HCT116 (cell line): ENCODE measurements at regions not wholly inside any gene's neighbourhood (a gene's known extent, or its start where the extent isn't known, plus 50 kb on each side); places are given as distances from the start of the nearest gene placed in this dataset.

Source experiments
- ATAC-seq: fragments of 200-7000 bp; cut with Tn5 transposase; 2 replicates; pipeline ENCODE4 v1.9.1; 2020; ENCODE audit warnings: mild to moderate bottlenecking, moderate library complexity
- BruUV-seq: library from RNA; stranded (reverse); fragments of 400-500 nt; replicated peaks from 2 replicates; lab custom pipeline; 2021; lab: Mats Ljungman, UMichigan
- CTCF ChIA-PET: fragments of 300-600 bp; sonication (Branson Sonifier 250); formaldehyde crosslinking; loops from one replicate; lab custom pipeline; 2021; ENCODE audit warnings: antibody characterized with exemption; lab: Charles Lee
- POLR2A ChIA-PET: fragments of 300-600, 350-600 bp; sonication (Branson Sonifier 250); formaldehyde crosslinking; loops from one replicate; lab custom pipeline; 2021; ENCODE audit warnings: antibody characterized with exemption; lab: Charles Lee
- RAD21 ChIA-PET, 2 experiments: fragments of 300-600 bp; sonication (Branson Sonifier 250); formaldehyde crosslinking; loops; one replicate each; lab custom pipeline; 2023; ENCODE audit warnings: low total read pairs in 2 of 2; ENCODE audit not compliant: uncharacterized antibody in 2 of 2, unreplicated experiment in 2 of 2, low non-redundant PET in 1 of 2; lab: Charles Lee
- DNase-seq: peaks from one replicate; pipeline ENCODE4 v3.0.0-alpha.2; 2010; ENCODE audit warnings: low read depth, low spot score
- H2AFZ ChIP-seq: fragments of 200-600 bp; shearing (Covaris generic), sonication (generic); 2 replicates; pipeline ENCODE4 v1.6.1; 2017; ENCODE audit warnings: low read depth, mixed run types, mixed read lengths, antibody characterized with exemption, low read length; ENCODE audit not compliant: poor library complexity, severe bottlenecking
- H3K27ac ChIP-seq: 2 replicates; pipeline ENCODE4 v1.5.1; 2012; ENCODE audit warnings: low read depth, low read length
- H3K27me3 ChIP-seq: fragments of 200-600 bp; sonication (generic); 2 replicates; pipeline ENCODE4 v1.6.1; 2016; ENCODE audit warnings: mixed run types, low read length, mixed read lengths; ENCODE audit not compliant: insufficient read depth
- H3K36me3 ChIP-seq, 2 experiments: fragments of 200-500 bp in 1 of 2; fragments of 200-600 bp in 1 of 2; sonication (Bioruptor generic) in 1 of 2; sonication (generic) in 1 of 2; 2 replicates each; pipeline versions ENCODE4 v1.5.1 to v1.6.1; 2014 to 2016; ENCODE audit warnings: low read length in 2 of 2, inconsistent platforms in 1 of 2, mixed read lengths in 1 of 2, mixed run types in 1 of 2; ENCODE audit not compliant: insufficient read depth in 2 of 2, control insufficient read depth in 1 of 2
- H3K4me1 ChIP-seq, 2 experiments: fragments of 200-600 bp in 1 of 2; sonication (generic) in 1 of 2; 2 replicates each; pipeline versions ENCODE4 v1.5.1 to v1.6.1; 2012 to 2017; ENCODE audit warnings: low read length in 2 of 2, inconsistent platforms in 1 of 2, mild to moderate bottlenecking in 1 of 2, mixed read lengths in 1 of 2, mixed run types in 1 of 2, moderate library complexity in 1 of 2; ENCODE audit not compliant: insufficient read depth in 2 of 2, control insufficient read depth in 1 of 2
- H3K4me2 ChIP-seq: fragments of 200-600 bp; sonication (generic); 2 replicates; pipeline ENCODE4 v1.6.1; 2017; ENCODE audit warnings: mixed run types, low read length, mixed read lengths
- H3K4me3 ChIP-seq, 2 experiments: fragments of 200-600 bp in 1 of 2; sonication (generic) in 1 of 2; replicated peaks in 1 of 2; 2 replicates each; pipeline ENCODE4 v1.5.1; 2011 to 2016; ENCODE audit warnings: low read length in 2 of 2, control low read depth in 1 of 2, low read depth in 1 of 2, mild to moderate bottlenecking in 1 of 2, mixed read lengths in 1 of 2, mixed run types in 1 of 2
- H3K79me2 ChIP-seq: fragments of 200-600 bp; sonication (generic); 2 replicates; pipeline ENCODE4 v1.6.1; 2017; ENCODE audit warnings: mild to moderate bottlenecking, mixed run types, low read length, moderate library complexity, mixed read lengths; ENCODE audit not compliant: insufficient read depth
- H3K9ac ChIP-seq: fragments of 200-600 bp; sonication (generic); 2 replicates; pipeline ENCODE4 v1.6.1; 2016; ENCODE audit warnings: low read length, mixed read lengths
- H3K9me2 ChIP-seq: fragments of 200-600 bp; sonication (generic), shearing (Covaris generic); 2 replicates; pipeline ENCODE4 v1.6.1; 2017; ENCODE audit warnings: mixed run types, mild to moderate bottlenecking, moderate library complexity; ENCODE audit not compliant: insufficient read depth
- H3K9me3 ChIP-seq, 2 experiments: fragments of 200-500 bp in 1 of 2; fragments of 200-600 bp in 1 of 2; sonication (Bioruptor generic) in 1 of 2; sonication (generic) in 1 of 2; 2 replicates each; pipeline ENCODE4 v1.6.1; 2014 to 2017; ENCODE audit warnings: low read length in 2 of 2, mixed read lengths in 2 of 2, inconsistent platforms in 1 of 2, low read depth in 1 of 2, mild to moderate bottlenecking in 1 of 2, mixed run types in 1 of 2, moderate library complexity in 1 of 2; ENCODE audit not compliant: control insufficient read depth in 1 of 2, insufficient read depth in 1 of 2
- H4K20me1 ChIP-seq: fragments of 200-600 bp; sonication (generic), shearing (Covaris generic); 2 replicates; pipeline ENCODE4 v1.6.1; 2017; ENCODE audit warnings: mixed run types, mild to moderate bottlenecking, moderate library complexity; ENCODE audit not compliant: insufficient read depth
- CBX3 ChIP-seq: IDR thresholded peaks from 2 replicates; pipeline ENCODE4 v1.6.1; 2012; ENCODE audit warnings: low read depth
- CEBPB ChIP-seq: IDR thresholded peaks from 2 replicates; pipeline ENCODE4 v1.6.1; 2012; ENCODE audit warnings: low read depth
- EGR1 ChIP-seq: IDR thresholded peaks from 2 replicates; pipeline ENCODE4 v1.6.1; 2012; ENCODE audit warnings: low read depth
- POLR2A ChIP-seq: IDR thresholded peaks from 2 replicates; pipeline ENCODE4 v1.7.0; 2011; ENCODE audit warnings: borderline replicate concordance; ENCODE audit not compliant: insufficient read depth, insufficient read length; ENCODE audit errors: extremely low read depth
- SP1 ChIP-seq: IDR thresholded peaks from 2 replicates; pipeline ENCODE4 v1.6.1; 2012; ENCODE audit warnings: low read depth
- intact Hi-C: fragments of 100-400 bp; cut with micrococcal nuclease; formaldehyde crosslinking; loops from 2 replicates; pipeline ENCODE4 v1.10.0; 2022
- TF ChIP-seq, protein P1 (sequence below): IDR thresholded peaks from 2 replicates; pipeline ENCODE4 v1.6.1; 2012; ENCODE audit warnings: low read depth

GRCh38 chr5:168218746-168219145, 72.7 kb upstream of the WWC1 start:
- no peak overlapping the region for H3K4me3 ChIP-seq
- no peaks in the 10 kb centered on the region for H3K9me2 ChIP-seq
- H3K4me2 ChIP-seq: no peak overlapping the region
- H3K9ac ChIP-seq: no peak overlapping the region
- no peaks in the 10 kb centered on the region for H4K20me1 ChIP-seq
- no peak for DNase-seq
- ATAC-seq: no peak
- no peaks in the 10 kb centered on the region for H3K79me2 ChIP-seq
- BruUV-seq: no TSS peak
- intact Hi-C loops: loop anchor here (1.0 to 2.0 kb wide), 4 partner anchors 104 to 636 kb away; no protein-coding TSS in a partner anchor
- no peaks in the 10 kb centered on the region for H3K9me3 ChIP-seq
- H2AFZ ChIP-seq: peak overlapping the region; percentile 100
- CTCF ChIA-PET: interaction anchor here (1.8 to 2.0 kb wide), 2 partner anchors 105 to 496 kb away, joined by 5 to 12 read pairs; no protein-coding TSS in a partner anchor
- RAD21 ChIA-PET: interaction anchor here in 1 of 2 experiments (1.3 kb wide), 1 partner anchor 113 kb away, joined by 3 read pairs; no protein-coding TSS in a partner anchor
- H3K4me1 ChIP-seq: peaks cover 0 to 4% of the 10 kb centered on the region in 2 experiments; a peak in 2 of 4 replicates
- TF ChIP-seq CEBPB: no peak
- TF ChIP-seq, protein P1, sequence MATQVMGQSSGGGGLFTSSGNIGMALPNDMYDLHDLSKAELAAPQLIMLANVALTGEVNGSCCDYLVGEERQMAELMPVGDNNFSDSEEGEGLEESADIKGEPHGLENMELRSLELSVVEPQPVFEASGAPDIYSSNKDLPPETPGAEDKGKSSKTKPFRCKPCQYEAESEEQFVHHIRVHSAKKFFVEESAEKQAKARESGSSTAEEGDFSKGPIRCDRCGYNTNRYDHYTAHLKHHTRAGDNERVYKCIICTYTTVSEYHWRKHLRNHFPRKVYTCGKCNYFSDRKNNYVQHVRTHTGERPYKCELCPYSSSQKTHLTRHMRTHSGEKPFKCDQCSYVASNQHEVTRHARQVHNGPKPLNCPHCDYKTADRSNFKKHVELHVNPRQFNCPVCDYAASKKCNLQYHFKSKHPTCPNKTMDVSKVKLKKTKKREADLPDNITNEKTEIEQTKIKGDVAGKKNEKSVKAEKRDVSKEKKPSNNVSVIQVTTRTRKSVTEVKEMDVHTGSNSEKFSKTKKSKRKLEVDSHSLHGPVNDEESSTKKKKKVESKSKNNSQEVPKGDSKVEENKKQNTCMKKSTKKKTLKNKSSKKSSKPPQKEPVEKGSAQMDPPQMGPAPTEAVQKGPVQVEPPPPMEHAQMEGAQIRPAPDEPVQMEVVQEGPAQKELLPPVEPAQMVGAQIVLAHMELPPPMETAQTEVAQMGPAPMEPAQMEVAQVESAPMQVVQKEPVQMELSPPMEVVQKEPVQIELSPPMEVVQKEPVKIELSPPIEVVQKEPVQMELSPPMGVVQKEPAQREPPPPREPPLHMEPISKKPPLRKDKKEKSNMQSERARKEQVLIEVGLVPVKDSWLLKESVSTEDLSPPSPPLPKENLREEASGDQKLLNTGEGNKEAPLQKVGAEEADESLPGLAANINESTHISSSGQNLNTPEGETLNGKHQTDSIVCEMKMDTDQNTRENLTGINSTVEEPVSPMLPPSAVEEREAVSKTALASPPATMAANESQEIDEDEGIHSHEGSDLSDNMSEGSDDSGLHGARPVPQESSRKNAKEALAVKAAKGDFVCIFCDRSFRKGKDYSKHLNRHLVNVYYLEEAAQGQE: no peak
- TF ChIP-seq POLR2A: no peak
- no peak for TF ChIP-seq EGR1
- no peak for TF ChIP-seq CBX3
- no peak for TF ChIP-seq SP1
- no peak overlapping the region for H3K27ac ChIP-seq
- H3K36me3 ChIP-seq: no peaks in the 10 kb centered on the region
- H3K27me3 ChIP-seq: peaks cover 37% of the 10 kb centered on the region
- POLR2A ChIA-PET: no interaction called here
